ENCODE measurements at regions not wholly inside any gene's neighbourhood (a gene's known extent, or its start where the extent isn't known, plus 50 kb on each side); places are given as distances from the start of the nearest gene placed in this dataset.

DNA sequence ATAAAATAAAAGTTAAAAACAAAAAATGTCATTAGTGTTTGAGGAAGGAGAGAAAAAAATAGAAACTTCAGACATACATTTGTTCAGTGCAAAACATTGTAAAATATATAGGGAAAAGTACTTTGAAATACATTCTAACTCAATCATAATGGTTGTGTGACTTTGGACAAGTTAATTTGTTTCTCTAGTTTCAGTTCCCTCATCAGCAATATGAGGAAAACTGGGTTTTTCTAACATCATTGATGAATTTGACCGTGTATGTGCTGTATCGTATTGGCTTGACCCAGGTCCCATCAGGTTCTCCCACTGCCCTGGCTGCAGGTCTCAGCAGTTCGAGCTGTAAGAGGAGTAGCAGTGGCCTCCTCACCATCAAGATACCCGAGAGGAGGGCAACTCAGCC is 173.9 kb upstream of the ATF7IP start:
- H3K4me3 ChIP-seq (ENCODE audit: low read depth, low read length): no peak overlapping the region
- no peaks in the 10 kb centered on the region for H3K36me3 ChIP-seq (ENCODE audit: control insufficient read depth, insufficient read depth, low read length)
- DNase-seq (ENCODE audit: low read depth): no peak
- CTCF ChIA-PET: no interaction called here
- TF ChIP-seq, protein P1, sequence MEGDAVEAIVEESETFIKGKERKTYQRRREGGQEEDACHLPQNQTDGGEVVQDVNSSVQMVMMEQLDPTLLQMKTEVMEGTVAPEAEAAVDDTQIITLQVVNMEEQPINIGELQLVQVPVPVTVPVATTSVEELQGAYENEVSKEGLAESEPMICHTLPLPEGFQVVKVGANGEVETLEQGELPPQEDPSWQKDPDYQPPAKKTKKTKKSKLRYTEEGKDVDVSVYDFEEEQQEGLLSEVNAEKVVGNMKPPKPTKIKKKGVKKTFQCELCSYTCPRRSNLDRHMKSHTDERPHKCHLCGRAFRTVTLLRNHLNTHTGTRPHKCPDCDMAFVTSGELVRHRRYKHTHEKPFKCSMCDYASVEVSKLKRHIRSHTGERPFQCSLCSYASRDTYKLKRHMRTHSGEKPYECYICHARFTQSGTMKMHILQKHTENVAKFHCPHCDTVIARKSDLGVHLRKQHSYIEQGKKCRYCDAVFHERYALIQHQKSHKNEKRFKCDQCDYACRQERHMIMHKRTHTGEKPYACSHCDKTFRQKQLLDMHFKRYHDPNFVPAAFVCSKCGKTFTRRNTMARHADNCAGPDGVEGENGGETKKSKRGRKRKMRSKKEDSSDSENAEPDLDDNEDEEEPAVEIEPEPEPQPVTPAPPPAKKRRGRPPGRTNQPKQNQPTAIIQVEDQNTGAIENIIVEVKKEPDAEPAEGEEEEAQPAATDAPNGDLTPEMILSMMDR (IDR thresholded peaks at IDR 0.05; ENCODE audit: insufficient read depth, low read depth, low read length): no peak
- no peaks in the 10 kb centered on the region for H3K27me3 ChIP-seq (ENCODE audit: control insufficient read depth, insufficient read depth, low read length)
- POLR2A ChIA-PET: no interaction called here

DNA sequence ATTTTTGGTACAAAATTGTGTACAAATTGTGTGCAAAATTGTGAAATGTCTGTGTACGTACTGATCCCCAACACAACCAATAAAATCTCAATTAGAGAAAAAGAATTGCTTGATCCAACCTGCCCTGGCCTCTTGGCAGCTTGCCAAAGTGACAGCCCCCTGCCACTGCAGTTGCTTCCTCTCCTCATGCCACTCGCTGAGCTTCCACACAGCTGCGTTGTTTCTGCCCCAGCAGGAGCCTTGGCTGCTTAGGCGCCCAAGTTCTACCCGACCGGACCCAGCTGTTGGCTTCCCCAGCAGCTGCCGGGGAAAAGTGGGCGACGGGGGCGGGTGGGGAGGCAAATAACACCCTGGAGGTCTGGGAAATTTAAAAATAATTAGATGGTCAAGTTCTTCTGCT is 171.8 kb upstream of the ATF7IP start:
- no peak for DNase-seq (ENCODE audit: low read depth)
- TF ChIP-seq, protein P1 (IDR thresholded peaks at IDR 0.05; ENCODE audit: insufficient read depth, low read depth, low read length): no peak
- H3K4me3 ChIP-seq (ENCODE audit: low read depth, low read length): no peak overlapping the region
- H3K36me3 ChIP-seq (ENCODE audit: control insufficient read depth, insufficient read depth, low read length): no peaks in the 10 kb centered on the region
- CTCF ChIA-PET: no interaction called here
- H3K27me3 ChIP-seq (ENCODE audit: control insufficient read depth, insufficient read depth, low read length): no peaks in the 10 kb centered on the region
- POLR2A ChIA-PET: no interaction called here

DNA sequence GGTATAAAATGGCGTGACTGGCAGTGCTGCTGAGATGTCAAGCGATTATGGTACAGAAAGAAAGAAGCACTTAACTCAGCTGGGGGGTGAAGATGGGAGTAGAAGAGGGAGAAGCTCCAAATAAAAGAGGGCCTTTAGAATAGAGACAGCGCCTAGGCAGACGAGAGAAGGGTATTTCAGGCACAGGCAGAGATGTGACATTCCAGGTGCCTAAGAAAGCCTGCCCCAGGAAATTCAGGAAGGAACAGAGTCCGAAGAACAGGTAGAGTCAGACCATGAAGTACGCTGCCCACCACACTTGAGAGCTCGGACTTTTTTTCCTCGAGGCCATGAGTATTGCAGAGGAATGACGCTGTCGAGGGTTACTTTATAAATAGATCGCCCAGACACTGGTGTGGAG is 170.9 kb upstream of the ATF7IP start:
- Histone ChIP-seq H3K27me3 (ENCODE audit: control insufficient read depth, insufficient read depth, low read length) (no peaks in the 10 kb centered on the region), H3K4me3 (ENCODE audit: low read depth, low read length) (no peak overlapping the region), H3K36me3 (ENCODE audit: control insufficient read depth, insufficient read depth, low read length) (no peaks in the 10 kb centered on the region)
- ChIA-PET CTCF (interaction anchor here (1.3 kb wide), 1 partner anchor 9 kb away, joined by 3 read pairs; no protein-coding TSS in a partner anchor), POLR2A (no interaction called here)
- no peak for DNase-seq (ENCODE audit: low read depth)
- TF ChIP-seq, protein P1 (IDR thresholded peaks at IDR 0.05; ENCODE audit: insufficient read depth, low read depth, low read length): no peak

DNA sequence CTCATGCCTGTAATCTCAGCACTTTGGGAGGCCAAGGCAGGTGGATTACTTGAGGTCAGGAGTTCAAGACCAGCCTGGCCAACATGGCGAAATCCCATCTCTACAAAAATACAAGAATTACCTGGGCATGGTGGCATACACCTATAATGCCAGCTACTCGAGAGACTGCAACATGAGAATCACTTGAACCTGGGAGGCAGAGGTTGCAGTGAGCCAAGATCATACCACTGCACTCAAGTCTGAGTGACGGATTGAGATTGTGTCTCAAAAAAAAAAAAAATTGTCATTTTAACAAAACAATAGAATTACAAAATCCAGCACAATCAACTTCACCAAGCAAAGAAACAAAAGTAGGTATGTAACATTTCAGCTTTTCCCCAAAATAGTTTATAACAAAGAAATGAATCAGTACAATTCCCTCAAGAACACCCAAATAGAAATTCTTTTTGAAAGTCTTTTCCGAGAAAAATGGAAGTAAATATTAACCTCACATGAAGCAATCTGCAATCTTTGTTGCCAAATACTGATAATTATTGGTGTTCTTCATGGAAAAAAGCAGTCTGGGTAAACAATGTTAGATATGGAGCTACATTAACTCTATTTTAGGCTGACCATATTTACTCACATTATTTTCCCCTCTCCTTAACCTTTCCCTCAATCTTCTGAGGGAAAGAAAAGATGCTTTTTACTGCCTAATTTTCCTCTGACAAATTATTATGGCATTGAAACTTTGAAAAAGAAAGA is 165.9 kb upstream of the ATF7IP start:
- H3K36me3 ChIP-seq (ENCODE audit: control insufficient read depth, insufficient read depth, low read length): no peaks in the 10 kb centered on the region
- ChIA-PET POLR2A (no interaction called here), CTCF (no interaction called here)
- H3K27me3 ChIP-seq (ENCODE audit: control insufficient read depth, insufficient read depth, low read length): no peaks in the 10 kb centered on the region
- H3K4me3 ChIP-seq (ENCODE audit: low read depth, low read length): no peak overlapping the region
- TF ChIP-seq, protein P1 (IDR thresholded peaks at IDR 0.05; ENCODE audit: insufficient read depth, low read depth, low read length): no peak
- no peak for DNase-seq (ENCODE audit: low read depth)

DNA sequence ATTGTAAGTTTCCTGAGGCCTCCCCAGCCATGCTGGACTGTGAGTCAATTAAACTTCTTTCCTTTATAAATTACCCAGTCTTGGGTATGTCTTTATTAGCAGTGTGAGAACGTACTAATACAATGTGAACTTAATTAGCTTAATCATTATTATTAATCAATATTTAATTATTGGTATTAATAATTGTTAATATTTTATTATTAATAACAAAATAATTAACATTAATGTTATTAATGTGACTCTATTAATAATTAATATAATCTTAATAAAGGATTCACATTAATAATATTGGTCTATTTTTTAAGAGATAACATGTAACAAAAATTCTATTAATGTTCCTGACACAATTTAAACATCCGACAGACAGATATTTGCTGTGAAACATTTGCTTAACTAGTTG is 164.9 kb upstream of the ATF7IP start:
- Histone ChIP-seq H3K4me3 (ENCODE audit: low read depth, low read length) (no peak overlapping the region), H3K27me3 (ENCODE audit: control insufficient read depth, insufficient read depth, low read length) (no peaks in the 10 kb centered on the region), H3K36me3 (ENCODE audit: control insufficient read depth, insufficient read depth, low read length) (no peaks in the 10 kb centered on the region)
- TF ChIP-seq, protein P1 (IDR thresholded peaks at IDR 0.05; ENCODE audit: insufficient read depth, low read depth, low read length): no peak
- POLR2A ChIA-PET: no interaction called here
- CTCF ChIA-PET: no interaction called here
- DNase-seq (ENCODE audit: low read depth): no peak

Measured in BJ (cell line).